GM10248 (cell line): ENCODE measurements at regions not wholly inside any gene's neighbourhood (a gene's known extent, or its start where the extent isn't known, plus 50 kb on each side); places are given as distances from the start of the nearest gene placed in this dataset.

Experiments used
- CTCF ChIA-PET: fragments of 300-600 bp; sonication (Branson Sonifier 250); formaldehyde crosslinking; extraction: SDS; loops from one replicate; lab custom pipeline; 2021; ENCODE audit warnings: antibody characterized with exemption; lab: Yijun Ruan, JAX
- POLR2A ChIA-PET: fragments of 350-650 bp; sonication (Branson Sonifier 250); formaldehyde crosslinking; extraction: SDS; loops from one replicate; lab custom pipeline; 2020; ENCODE audit warnings: antibody characterized with exemption; lab: Yijun Ruan, JAX
- DNase-seq: peaks from one replicate; pipeline ENCODE4 v3.0.0; 2012; ENCODE audit errors: extremely low spot score
- CTCF ChIP-seq: IDR thresholded peaks from 2 replicates; pipeline ENCODE4 v1.5.1; 2012; ENCODE audit warnings: mild to moderate bottlenecking, low read depth; ENCODE audit errors: extremely low read depth, missing control alignments, control extremely low read depth

- ChIA-PET CTCF (no interaction called here), POLR2A (no interaction called here)
- TF ChIP-seq CTCF: no peak
- DNase-seq: no peak
These were observed 59.8 kb downstream of the MRM1 start for GRCh38 chr17:36661047-36661666.

- ChIA-PET POLR2A (no interaction called here), CTCF (no interaction called here)
- DNase-seq: no peak
- no peak for TF ChIP-seq CTCF
These were observed 60.3 kb downstream of the MRM1 start for GRCh38 chr17:36661688-36662087.

GRCh38 chr17:36665417-36665816 is 64.0 kb downstream of the MRM1 start:
- TF ChIP-seq CTCF: no peak
- no peak for DNase-seq
- ChIA-PET CTCF (interaction anchor here (1.5 kb wide), 1 partner anchor 11 kb away, joined by 3 read pairs; no protein-coding TSS in a partner anchor), POLR2A (no interaction called here)

DNA sequence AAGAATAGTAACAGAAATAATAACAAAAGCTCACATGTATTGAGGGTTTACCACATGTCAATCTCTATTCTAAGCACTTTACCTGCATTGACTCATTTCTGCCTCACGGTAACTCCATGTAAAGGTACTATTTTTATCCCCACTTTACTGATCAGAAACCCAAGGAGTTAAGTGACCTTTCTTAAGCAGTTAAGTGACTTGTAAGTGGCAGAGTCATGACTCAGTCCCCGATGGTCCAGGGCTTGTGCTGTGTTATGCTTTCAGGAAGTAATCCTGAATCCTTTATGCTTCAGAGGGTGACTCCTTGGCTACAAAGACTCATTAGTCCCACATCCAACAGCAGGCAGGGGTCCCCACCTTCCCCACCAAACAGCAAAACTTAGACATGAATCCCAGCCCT is 66.5 kb downstream of the MRM1 start:
- CTCF ChIA-PET: interaction anchor here (1.1 to 1.8 kb wide), 2 partner anchors 42 to 44 kb away, joined by 3 read pairs; no protein-coding TSS in a partner anchor
- POLR2A ChIA-PET: no interaction called here
- DNase-seq: no peak
- TF ChIP-seq CTCF: no peak

DNA sequence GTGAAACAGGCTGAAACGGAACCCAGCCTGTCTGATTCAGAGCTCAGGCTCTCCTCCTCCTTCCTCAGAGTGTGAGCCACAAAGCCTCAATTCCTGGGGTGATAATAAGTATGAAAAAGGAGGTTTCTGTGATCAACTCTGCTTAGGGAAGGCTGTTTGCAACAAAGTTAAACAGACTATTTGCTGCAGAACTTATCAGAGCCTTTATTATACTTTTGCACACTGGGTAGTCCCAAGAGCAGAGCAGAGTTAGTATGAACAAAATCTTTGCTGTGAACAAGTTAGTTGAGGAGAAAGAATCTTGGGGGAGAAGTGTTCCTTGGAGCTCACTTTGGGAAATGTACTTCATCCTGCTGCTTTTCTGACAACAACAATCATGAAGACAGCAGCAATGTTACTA is 67.4 kb downstream of the MRM1 start:
- no peak for DNase-seq
- ChIA-PET CTCF (no interaction called here), POLR2A (no interaction called here)
- TF ChIP-seq CTCF: no peak

DNA sequence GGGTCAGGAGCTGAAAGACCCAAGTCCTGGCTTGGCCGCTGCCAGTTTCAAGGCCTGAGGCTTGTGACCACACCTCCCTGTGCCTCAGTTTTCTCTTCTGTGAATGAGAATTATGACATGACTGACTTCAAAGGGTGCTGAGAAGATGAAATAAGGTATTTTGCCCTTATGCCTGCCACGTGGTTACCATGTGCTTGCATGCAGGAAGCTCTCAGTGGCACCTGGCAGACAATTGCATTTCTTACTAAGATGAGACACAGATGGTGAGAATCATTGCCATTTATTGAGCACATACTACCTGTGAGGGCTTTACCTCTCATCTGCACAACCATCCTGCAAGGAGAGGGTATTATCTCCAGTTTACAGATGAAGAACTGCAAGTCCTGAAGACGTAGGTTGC is 69.8 kb downstream of the MRM1 start:
- POLR2A ChIA-PET: no interaction called here
- no peak for DNase-seq
- no peak for TF ChIP-seq CTCF
- CTCF ChIA-PET: interaction anchor here (1.1 kb wide), 1 partner anchor 51 kb away, joined by 3 read pairs; no protein-coding TSS in a partner anchor
